K562 (cell line): ENCODE measurements at regions not wholly inside any gene's neighbourhood (a gene's known extent, or its start where the extent isn't known, plus 50 kb on each side); places are given as distances from the start of the nearest gene placed in this dataset.

Experiments
- ATAC-seq: fragments of 200-7000 bp; cut with Tn5 transposase; 3 replicates; pipeline ENCODE4 v1.9.1; 2020; ENCODE audit warnings: moderate library complexity
- BruUV-seq: library from RNA; stranded (reverse); fragments of 400-500 nt; replicated peaks from 2 replicates; lab custom pipeline; 2021; lab: Mats Ljungman, UMichigan
- CTCF ChIA-PET: fragments of 300-600 bp; formaldehyde crosslinking; extraction: SDS; loops from one replicate; lab custom pipeline; 2021; ENCODE audit warnings: low intra/inter-chr PET ratio; lab: Yijun Ruan, JAX
- POLR2A ChIA-PET: fragments of 300-600, 350-650 bp; sonication (Branson Sonifier 250); formaldehyde crosslinking; extraction: SDS; loops from one replicate; lab custom pipeline; 2021; ENCODE audit warnings: antibody characterized with exemption, inconsistent platforms; lab: Yijun Ruan, JAX
- DNase-seq, 4 experiments: peaks; one replicate each; pipeline versions ENCODE4 v3.0.0 to v3.0.0-alpha.2; 2011 to 2018; ENCODE audit warnings: low spot score in 3 of 4, mixed read lengths in 3 of 4; ENCODE audit errors: extremely low read depth in 1 of 4
- FAIRE-seq: peaks from 2 replicates; lab custom pipeline; 2011; peaks lifted over from hg19 to GRCh38; lab: Jason Lieb, UNC
- H2AFZ ChIP-seq: 2 replicates; pipeline ENCODE4 v1.6.0; 2011; ENCODE audit warnings: low read depth, low read length, control low read depth, inconsistent platforms
- H3K27ac ChIP-seq: fragments of 200-600 bp; 3 replicates; pipeline ENCODE4 v1.8.0; 2011; ENCODE audit warnings: low read depth, mild to moderate bottlenecking, control low read depth, inconsistent platforms, low read length, moderate library complexity, mixed read lengths; ENCODE audit errors: extremely low read depth
- H3K27me3 ChIP-seq, 2 experiments: fragments of 300-600 bp in 1 of 2; 2 replicates in 1 of 2; 3 replicates in 1 of 2; pipeline versions ENCODE4 v1.6.0 to v1.8.0; 2011; ENCODE audit warnings: inconsistent platforms in 2 of 2, low read length in 2 of 2, mild to moderate bottlenecking in 1 of 2, mixed read lengths in 1 of 2, moderate library complexity in 1 of 2; ENCODE audit not compliant: control insufficient read depth in 2 of 2, insufficient read depth in 2 of 2
- H3K36me3 ChIP-seq: fragments of 300-600 bp; 3 replicates; pipeline ENCODE4 v1.8.0; 2011; ENCODE audit warnings: mild to moderate bottlenecking, low read length, inconsistent platforms; ENCODE audit not compliant: control insufficient read depth, insufficient read depth
- H3K4me1 ChIP-seq, 2 experiments: fragments of 200-600 bp in 1 of 2; replicated peaks in 1 of 2; 2 replicates in 1 of 2; 3 replicates in 1 of 2; pipeline versions ENCODE4 v1.5.1 to v1.8.0; 2011; ENCODE audit warnings: inconsistent platforms in 2 of 2, low read length in 2 of 2, mild to moderate bottlenecking in 1 of 2, mixed read lengths in 1 of 2, moderate library complexity in 1 of 2; ENCODE audit not compliant: control insufficient read depth in 2 of 2, insufficient read depth in 2 of 2
- H3K4me2 ChIP-seq: 2 replicates; pipeline ENCODE4 v1.6.1; 2011; ENCODE audit warnings: low read length, control low read depth, inconsistent platforms, mixed read lengths; ENCODE audit not compliant: insufficient read depth
- H3K4me3 ChIP-seq: fragments of 200-600 bp; sonication (generic), shearing (Covaris generic); 2 replicates; pipeline ENCODE4 v1.5.1; 2016; ENCODE audit warnings: control low read depth, inconsistent platforms
- H3K79me2 ChIP-seq: fragments of 200-600 bp; 3 replicates; pipeline ENCODE4 v1.8.0; 2011; ENCODE audit warnings: low read length, inconsistent platforms; ENCODE audit not compliant: control insufficient read depth, insufficient read depth
- H3K9ac ChIP-seq, 2 experiments: 2 replicates each; pipeline versions ENCODE4 v1.6.0 to v1.6.1; 2011; ENCODE audit warnings: low read depth in 2 of 2, low read length in 2 of 2, control low read depth in 1 of 2, inconsistent platforms in 1 of 2, mild to moderate bottlenecking in 1 of 2, mixed read lengths in 1 of 2; ENCODE audit not compliant: insufficient read depth in 1 of 2
- H3K9me1 ChIP-seq: one replicate; pipeline ENCODE4 v1.6.0; 2011; ENCODE audit warnings: inconsistent platforms, mild to moderate bottlenecking, low read length, moderate library complexity; ENCODE audit not compliant: control insufficient read depth, insufficient read depth
- H3K9me3 ChIP-seq: replicated peaks from 2 replicates; pipeline ENCODE4 v1.5.1; 2011; ENCODE audit warnings: low read depth, low read length, inconsistent platforms; ENCODE audit not compliant: control insufficient read depth, insufficient read depth
- H4K20me1 ChIP-seq: replicated peaks from 2 replicates; pipeline ENCODE4 v1.6.1; 2011; ENCODE audit warnings: low read length, inconsistent platforms, mixed read lengths; ENCODE audit not compliant: control insufficient read depth, insufficient read depth
- ADNP ChIP-seq: fragments of 200-800 bp; sonication (Bioruptor generic); IDR thresholded peaks from 2 replicates; pipeline ENCODE4 v1.6.1; 2016; ENCODE audit warnings: missing genetic modification characterization, missing compliant biosample characterization
- BCOR ChIP-seq: fragments of 450-650 bp; IDR thresholded peaks from 2 replicates; pipeline ENCODE4 v1.6.1; 2016
- BRF1 ChIP-seq: IDR thresholded peaks from 3 replicates; pipeline ENCODE4 v1.6.1; 2011; ENCODE audit warnings: borderline replicate concordance, mild to moderate bottlenecking; ENCODE audit not compliant: insufficient read length; ENCODE audit errors: extremely low read depth
- CHD4 ChIP-seq: fragments of 200-600 bp; sonication (generic); IDR thresholded peaks from 3 replicates; pipeline ENCODE4 v1.6.1; 2012; ENCODE audit warnings: low read depth, mild to moderate bottlenecking, mixed read lengths, low read length, inconsistent platforms; ENCODE audit not compliant: insufficient read depth, insufficient replicate concordance, poor library complexity, severe bottlenecking
- CREM ChIP-seq: IDR thresholded peaks from 2 replicates; pipeline ENCODE4 v1.6.1; 2014; ENCODE audit warnings: antibody characterized with exemption, low read depth
- ESRRA ChIP-seq: fragments of 450-650 bp; IDR thresholded peaks from 2 replicates; pipeline ENCODE4 v1.6.1; 2014; ENCODE audit warnings: low read depth, mild to moderate bottlenecking, moderate library complexity, borderline replicate concordance
- HDAC2 ChIP-seq: fragments of 450-650 bp; IDR thresholded peaks from 2 replicates; pipeline ENCODE4 v1.6.1; 2016; ENCODE audit warnings: mild to moderate bottlenecking
- KDM1A ChIP-seq, 2 experiments: fragments of 450-650 bp; IDR thresholded peaks; 2 replicates each; pipeline ENCODE4 v1.6.1; 2016; ENCODE audit warnings: mild to moderate bottlenecking in 2 of 2
- MEIS2 ChIP-seq: fragments of 450-650 bp; IDR thresholded peaks from 2 replicates; pipeline ENCODE4 v1.6.1; 2014; ENCODE audit warnings: mild to moderate bottlenecking; ENCODE audit not compliant: partially characterized antibody
- NCOR1 ChIP-seq: fragments of 450-650 bp; IDR thresholded peaks from 2 replicates; pipeline ENCODE4 v1.6.1; 2016; ENCODE audit warnings: mild to moderate bottlenecking, moderate library complexity
- NR2C2 ChIP-seq, 2 experiments: fragments of 200-800 bp in 1 of 2; sonication (Bioruptor generic) in 1 of 2; sonication (generic) in 1 of 2; formaldehyde crosslinking in 1 of 2; IDR thresholded peaks; 2 replicates each; pipeline versions ENCODE4 v1.6.1 to v1.8.0; 2016 to 2022; ENCODE audit warnings: mild to moderate bottlenecking in 1 of 2, missing compliant biosample characterization in 1 of 2, missing genetic modification characterization in 1 of 2, missing genetic modification reagents in 1 of 2
- PBX2 ChIP-seq, 2 experiments: IDR thresholded peaks in 1 of 2; conservative IDR thresholded peaks in 1 of 2; 2 replicates each; pipeline ENCODE4 v1.6.1; 2016; ENCODE audit warnings: low read depth in 2 of 2, mild to moderate bottlenecking in 1 of 2, missing compliant biosample characterization in 1 of 2, missing genetic modification characterization in 1 of 2, moderate library complexity in 1 of 2
- PKNOX1 ChIP-seq: fragments of 450-650 bp; IDR thresholded peaks from 2 replicates; pipeline ENCODE4 v1.6.1; 2016
- RBM25 ChIP-seq: fragments of 200-400 bp; formaldehyde crosslinking; IDR thresholded peaks from 2 replicates; pipeline ENCODE4 v1.6.1; 2018; ENCODE audit warnings: low read length, low read depth, moderate library complexity; ENCODE audit not compliant: severe bottlenecking
- RCOR1 ChIP-seq, 2 experiments: IDR thresholded peaks; 2 replicates each; pipeline ENCODE4 v1.6.1; 2012; ENCODE audit warnings: low read depth in 2 of 2, low read length in 2 of 2, borderline replicate concordance in 1 of 2, improper control_type of control experiment in 1 of 2
- SMARCA5 ChIP-seq: fragments of 450-650 bp; IDR thresholded peaks from 2 replicates; pipeline ENCODE4 v1.6.1; 2016
- ZFP36 ChIP-seq: fragments of 150-350 bp; IDR thresholded peaks from 2 replicates; pipeline ENCODE4 v1.6.1; 2018; ENCODE audit warnings: low read length, low read depth; ENCODE audit not compliant: partially characterized antibody
- ZKSCAN8 ChIP-seq: fragments of 200-800 bp; sonication (Bioruptor generic); IDR thresholded peaks from 2 replicates; pipeline ENCODE4 v1.6.1; 2016; ENCODE audit warnings: missing genetic modification characterization, missing compliant biosample characterization
- WGBS: fragments of 100-300 bp; shearing (Covaris generic); methylation state at CpG from one replicate; pipeline ENCODE4 v1.1.6; 2016; ENCODE audit warnings: low coverage, mixed read lengths; ENCODE audit not compliant: insufficient coverage; ENCODE audit errors: missing lambda C conversion rate; 5-methylcytosine and 5-hydroxymethylcytosine counted together
- in situ Hi-C: fragments of 300-500 bp; cut with MboI; formaldehyde crosslinking; loops from 4 replicates; pipeline ENCODE4 v1.15.0; 2018; ENCODE audit warnings: inconsistent platforms, mixed read lengths
- intact Hi-C: fragments of 100-400 bp; cut with micrococcal nuclease; formaldehyde crosslinking; loops from 2 replicates; pipeline ENCODE4 v1.14.2; 2022

- ATAC-seq (no peak), FAIRE-seq (peak; percentile 49), DNase-seq (no peak)
- H3K4me2 ChIP-seq: no peak overlapping the region
- H3K4me3 ChIP-seq: no peak overlapping the region
- no peaks in the 10 kb centered on the region for H3K79me2 ChIP-seq
- in situ Hi-C loops: no loop called here
- POLR2A ChIA-PET: interaction anchor here (0.6 to 0.7 kb wide), 2 partner anchors 20 to 68 kb away, joined by 3 to 4 read pairs; no protein-coding TSS in a partner anchor
- H3K4me1 ChIP-seq: peaks cover 0 to 10% of the 10 kb centered on the region in 2 experiments; a peak in 2 of 5 replicates
- peak; percentile 92 for TF ChIP-seq RBM25
- TF ChIP-seq PKNOX1: peak; percentile 74
- peak; percentile 58; the same call in 1 of the 2 replicates for TF ChIP-seq SMARCA5
- TF ChIP-seq CHD4: peak; percentile 85
- no peak for TF ChIP-seq BRF1
- TF ChIP-seq NR2C2 (CRISPR knock-in tag; IDR thresholded peaks at IDR 0.05): no peak
- TF ChIP-seq NR2C2 (tag; IDR thresholded peaks at IDR 0.05): no peak
- no peak for TF ChIP-seq CREM
- peak; percentile 59; the same call in 1 of the 2 replicates for TF ChIP-seq HDAC2
- TF ChIP-seq NCOR1: no peak
- peak; percentile 76; the same call in 1 of the 2 replicates for TF ChIP-seq ESRRA
- 0 out of 4 replicates have a peak, but pooled peaks of 1 of the 2 experiments have one; percentile 29 for TF ChIP-seq RCOR1 (IDR thresholded peaks at IDR 0.05; ENCODE audit: borderline replicate concordance in 1 of 2, low read depth in 2 of 2, low read length in 2 of 2)
- TF ChIP-seq PBX2 (CRISPR knock-in tag; IDR thresholded peaks at IDR 0.05; ENCODE audit: low read depth): no peak
- 0 out of 2 replicates have a peak, but pooled peaks have one; percentile 21 for TF ChIP-seq PBX2 (tag; conservative IDR thresholded peaks at IDR 0.05; ENCODE audit: low read depth)
- peak; percentile 95 for TF ChIP-seq BCOR
- TF ChIP-seq ADNP: peak; percentile 87
- TF ChIP-seq ZKSCAN8 (CRISPR knock-in tag): no peak
- TF ChIP-seq ZFP36: no peak
- peak; percentile 69 to 71 for TF ChIP-seq KDM1A (IDR thresholded peaks at IDR 0.05)
- peak; percentile 22 for TF ChIP-seq MEIS2
- H4K20me1 ChIP-seq: no peaks in the 10 kb centered on the region
- H2AFZ ChIP-seq: no peak overlapping the region
- 32% methylated on average over 8 of the region's 8 CpGs for WGBS
- H3K9me3 ChIP-seq: no peaks in the 10 kb centered on the region
- H3K9me1 ChIP-seq: no peaks in the 10 kb centered on the region
- CTCF ChIA-PET: interaction anchor here (0.5 kb wide), 1 partner anchor 22 kb away, joined by 3 read pairs; no protein-coding TSS in a partner anchor
- H3K36me3 ChIP-seq: no peaks in the 10 kb centered on the region
- H3K27ac ChIP-seq: no peak overlapping the region
- intact Hi-C loops: no loop called here
- H3K9ac ChIP-seq: no peak overlapping the region
- H3K27me3 ChIP-seq: peaks cover 2 to 11% of the 10 kb centered on the region in 2 experiments; a peak in 2 of 5 replicates
- no TSS peak for BruUV-seq
These were observed 54.8 kb upstream of the DLG1 start for GRCh38 chr3:197353001-197353866.
